K562 (cell line): ENCODE measurements at regions not wholly inside any gene's neighbourhood (a gene's known extent, or its start where the extent isn't known, plus 50 kb on each side); places are given as distances from the start of the nearest gene placed in this dataset.

ENCODE experiments used
- ATAC-seq: fragments of 200-7000 bp; cut with Tn5 transposase; 3 replicates; pipeline ENCODE4 v1.9.1; 2020; ENCODE audit warnings: moderate library complexity
- BruUV-seq: library from RNA; stranded (reverse); fragments of 400-500 nt; replicated peaks from 2 replicates; lab custom pipeline; 2021; lab: Mats Ljungman, UMichigan
- CTCF ChIA-PET: fragments of 300-600 bp; formaldehyde crosslinking; extraction: SDS; loops from one replicate; lab custom pipeline; 2021; ENCODE audit warnings: low intra/inter-chr PET ratio; lab: Yijun Ruan, JAX
- POLR2A ChIA-PET: fragments of 300-600, 350-650 bp; sonication (Branson Sonifier 250); formaldehyde crosslinking; extraction: SDS; loops from one replicate; lab custom pipeline; 2021; ENCODE audit warnings: antibody characterized with exemption, inconsistent platforms; lab: Yijun Ruan, JAX
- DNase-seq, 4 experiments: peaks; one replicate each; pipeline versions ENCODE4 v3.0.0 to v3.0.0-alpha.2; 2011 to 2018; ENCODE audit warnings: low spot score in 3 of 4, mixed read lengths in 3 of 4; ENCODE audit errors: extremely low read depth in 1 of 4
- FAIRE-seq: peaks from 2 replicates; lab custom pipeline; 2011; peaks lifted over from hg19 to GRCh38; lab: Jason Lieb, UNC
- H2AFZ ChIP-seq: 2 replicates; pipeline ENCODE4 v1.6.0; 2011; ENCODE audit warnings: low read depth, low read length, control low read depth, inconsistent platforms
- H3K27ac ChIP-seq: fragments of 200-600 bp; 3 replicates; pipeline ENCODE4 v1.8.0; 2011; ENCODE audit warnings: low read depth, mild to moderate bottlenecking, control low read depth, inconsistent platforms, low read length, moderate library complexity, mixed read lengths; ENCODE audit errors: extremely low read depth
- H3K27me3 ChIP-seq, 2 experiments: fragments of 300-600 bp in 1 of 2; 2 replicates in 1 of 2; 3 replicates in 1 of 2; pipeline versions ENCODE4 v1.6.0 to v1.8.0; 2011; ENCODE audit warnings: inconsistent platforms in 2 of 2, low read length in 2 of 2, mild to moderate bottlenecking in 1 of 2, mixed read lengths in 1 of 2, moderate library complexity in 1 of 2; ENCODE audit not compliant: control insufficient read depth in 2 of 2, insufficient read depth in 2 of 2
- H3K36me3 ChIP-seq: fragments of 300-600 bp; 3 replicates; pipeline ENCODE4 v1.8.0; 2011; ENCODE audit warnings: mild to moderate bottlenecking, low read length, inconsistent platforms; ENCODE audit not compliant: control insufficient read depth, insufficient read depth
- H3K4me1 ChIP-seq, 2 experiments: fragments of 200-600 bp in 1 of 2; replicated peaks in 1 of 2; 2 replicates in 1 of 2; 3 replicates in 1 of 2; pipeline versions ENCODE4 v1.5.1 to v1.8.0; 2011; ENCODE audit warnings: inconsistent platforms in 2 of 2, low read length in 2 of 2, mild to moderate bottlenecking in 1 of 2, mixed read lengths in 1 of 2, moderate library complexity in 1 of 2; ENCODE audit not compliant: control insufficient read depth in 2 of 2, insufficient read depth in 2 of 2
- H3K4me2 ChIP-seq: 2 replicates; pipeline ENCODE4 v1.6.1; 2011; ENCODE audit warnings: low read length, control low read depth, inconsistent platforms, mixed read lengths; ENCODE audit not compliant: insufficient read depth
- H3K4me3 ChIP-seq: fragments of 200-600 bp; sonication (generic), shearing (Covaris generic); 2 replicates; pipeline ENCODE4 v1.5.1; 2016; ENCODE audit warnings: control low read depth, inconsistent platforms
- H3K79me2 ChIP-seq: fragments of 200-600 bp; 3 replicates; pipeline ENCODE4 v1.8.0; 2011; ENCODE audit warnings: low read length, inconsistent platforms; ENCODE audit not compliant: control insufficient read depth, insufficient read depth
- H3K9ac ChIP-seq, 2 experiments: 2 replicates each; pipeline versions ENCODE4 v1.6.0 to v1.6.1; 2011; ENCODE audit warnings: low read depth in 2 of 2, low read length in 2 of 2, control low read depth in 1 of 2, inconsistent platforms in 1 of 2, mild to moderate bottlenecking in 1 of 2, mixed read lengths in 1 of 2; ENCODE audit not compliant: insufficient read depth in 1 of 2
- H3K9me1 ChIP-seq: one replicate; pipeline ENCODE4 v1.6.0; 2011; ENCODE audit warnings: inconsistent platforms, mild to moderate bottlenecking, low read length, moderate library complexity; ENCODE audit not compliant: control insufficient read depth, insufficient read depth
- H3K9me3 ChIP-seq: replicated peaks from 2 replicates; pipeline ENCODE4 v1.5.1; 2011; ENCODE audit warnings: low read depth, low read length, inconsistent platforms; ENCODE audit not compliant: control insufficient read depth, insufficient read depth
- H4K20me1 ChIP-seq: replicated peaks from 2 replicates; pipeline ENCODE4 v1.6.1; 2011; ENCODE audit warnings: low read length, inconsistent platforms, mixed read lengths; ENCODE audit not compliant: control insufficient read depth, insufficient read depth
- FOXK1 ChIP-seq: sonication (generic); formaldehyde crosslinking; IDR thresholded peaks from 2 replicates; pipeline ENCODE4 v1.8.0; 2022; ENCODE audit warnings: missing genetic modification reagents, mild to moderate bottlenecking, borderline replicate concordance
- HBP1 ChIP-seq: fragments of 450-650 bp; formaldehyde crosslinking; IDR thresholded peaks from 2 replicates; pipeline ENCODE4 v1.4.0; 2022; ENCODE audit warnings: missing genetic modification characterization
- HNRNPUL1 ChIP-seq: fragments of 200-400 bp; formaldehyde crosslinking; IDR thresholded peaks from 2 replicates; pipeline ENCODE4 v1.6.1; 2017; ENCODE audit warnings: low read length
- MBD2 ChIP-seq: sonication (generic); IDR thresholded peaks from 2 replicates; pipeline ENCODE4 v1.6.1; 2016; ENCODE audit warnings: low read depth, borderline replicate concordance
- PRPF4 ChIP-seq: fragments of 200-400 bp; formaldehyde crosslinking; IDR thresholded peaks from one replicate; pipeline ENCODE4 v1.6.1; 2017; ENCODE audit warnings: low read length, low read depth, mild to moderate bottlenecking; ENCODE audit not compliant: insufficient read depth, poor library complexity, severe bottlenecking
- RBM39 ChIP-seq: fragments of 200-400 bp; formaldehyde crosslinking; optimal IDR thresholded peaks from 2 replicates; pipeline ENCODE3; 2018; ENCODE audit warnings: low read depth, low read length
- ZNF3 ChIP-seq: fragments of 250-450 bp; sonication (Bioruptor Pico); IDR thresholded peaks from 2 replicates; pipeline ENCODE4 v1.5.0; 2021; ENCODE audit warnings: mild to moderate bottlenecking, moderate library complexity
- whole genome bisulfite sequencing: fragments of 100-300 bp; shearing (Covaris generic); methylation state at CpG from one replicate; pipeline ENCODE4 v1.1.6; 2016; ENCODE audit warnings: low coverage, mixed read lengths; ENCODE audit not compliant: insufficient coverage; ENCODE audit errors: missing lambda C conversion rate; 5-methylcytosine and 5-hydroxymethylcytosine counted together
- in situ Hi-C: fragments of 300-500 bp; cut with MboI; formaldehyde crosslinking; loops from 4 replicates; pipeline ENCODE4 v1.15.0; 2018; ENCODE audit warnings: inconsistent platforms, mixed read lengths
- intact Hi-C: fragments of 100-400 bp; cut with micrococcal nuclease; formaldehyde crosslinking; loops from 2 replicates; pipeline ENCODE4 v1.14.2; 2022

DNA sequence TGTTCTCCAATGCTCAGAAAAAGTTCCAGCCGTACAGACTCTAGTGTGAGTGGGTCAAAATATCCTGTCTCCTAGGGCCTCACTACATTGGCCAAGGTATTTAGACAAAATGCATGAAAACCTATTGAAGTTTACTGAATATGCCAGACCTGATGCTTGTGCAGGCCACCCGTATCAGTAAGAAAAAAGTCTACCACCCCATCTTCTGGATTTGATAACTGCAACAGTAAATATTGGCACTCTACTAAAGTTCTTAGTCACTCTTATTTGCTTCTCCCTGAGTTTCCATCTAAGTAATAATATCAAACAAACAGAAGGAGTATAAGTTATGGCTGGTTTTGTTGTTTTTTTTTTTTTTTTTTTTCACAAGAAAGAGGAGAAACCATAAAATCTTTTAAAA lies 627.7 kb upstream of the KLF4 start:
- intact Hi-C loops (no loop called here), in situ Hi-C loops (no loop called here)
- H3K79me2 ChIP-seq: no peaks in the 10 kb centered on the region
- FAIRE-seq (no peak), DNase-seq (no peak), ATAC-seq (no peak)
- TF ChIP-seq HBP1 (CRISPR knock-in tag) (no peak), HNRNPUL1 (no peak), RBM39 (no peak), ZNF3 (CRISPR knock-in tag) (no peak), MBD2 (no peak), PRPF4 (no peak), FOXK1 (CRISPR knock-in tag) (no peak)
- peaks cover 0 to 13% of the 10 kb centered on the region in 2 experiments; a peak in 3 of 5 replicates for H3K4me1 ChIP-seq
- no peak overlapping the region for H3K27ac ChIP-seq
- no peaks in the 10 kb centered on the region for H4K20me1 ChIP-seq
- H3K4me2 ChIP-seq: no peak overlapping the region
- no peak overlapping the region for H2AFZ ChIP-seq
- H3K36me3 ChIP-seq: no peaks in the 10 kb centered on the region
- 63% methylated on average over 2 of the region's 2 CpGs for WGBS
- no TSS peak for BruUV-seq
- no peaks in the 10 kb centered on the region for H3K9me3 ChIP-seq
- H3K9ac ChIP-seq: no peak overlapping the region
- no peaks in the 10 kb centered on the region for H3K27me3 ChIP-seq
- ChIA-PET CTCF (no interaction called here), POLR2A (interaction anchor here (0.7 kb wide), 1 partner anchor 367 kb away, joined by 5 read pairs; no protein-coding TSS in a partner anchor)
- no peak overlapping the region for H3K4me3 ChIP-seq
- H3K9me1 ChIP-seq: no peaks in the 10 kb centered on the region
